ENCODE measurements at regions not wholly inside any gene's neighbourhood (a gene's known extent, or its start where the extent isn't known, plus 50 kb on each side); places are given as distances from the start of the nearest gene placed in this dataset.
"Not testable (repeated sequence)": the region's sequence is repeated elsewhere in the genome, so short reads cannot be mapped to it uniquely, and the experiment has no call there.

DNA sequence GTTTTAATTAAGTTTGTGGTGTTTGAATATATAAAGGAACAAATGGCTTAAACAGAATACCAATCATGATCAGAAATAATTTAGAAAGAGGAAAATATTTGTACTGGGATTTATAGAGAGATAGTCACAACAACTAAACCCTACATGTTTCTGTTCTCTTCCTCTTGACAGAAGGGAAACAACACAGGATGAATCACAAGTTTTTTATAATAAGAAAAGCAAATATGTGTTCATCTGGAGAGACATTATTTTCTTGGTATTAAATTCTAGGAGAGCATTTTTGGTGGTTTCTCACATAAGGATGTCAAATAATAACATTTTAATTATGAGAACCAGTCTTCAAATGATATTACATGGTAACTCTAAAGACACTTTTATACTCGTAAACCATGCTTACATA lies 232.9 kb upstream of the PKP2 start:
- no peak for TF ChIP-seq EP300 (IDR thresholded peaks at IDR 0.05)
- no peak for TF ChIP-seq CTCF (IDR thresholded peaks at IDR 0.05)
- TF ChIP-seq POLR2AphosphoS5 (IDR thresholded peaks at IDR 0.05), result no peak
- TF ChIP-seq POLR2A (IDR thresholded peaks at IDR 0.05), result no peak
- Histone ChIP-seq H3K4me3 (no peak overlapping the region), H3K27me3 (no peaks in the 10 kb centered on the region), H3K4me1 (no peaks in the 10 kb centered on the region), H3K9me3 (no peaks in the 10 kb centered on the region), H3K36me3 (no peaks in the 10 kb centered on the region), H3K27ac (no peak overlapping the region)
- DNase-seq (ENCODE audit: low spot score in 2 of 2), result no peak
- WGBS, result 61% methylated on average over 1 of the region's 1 CpG

- H3K4me3 ChIP-seq, result no peak overlapping the region
- H3K27ac ChIP-seq, result no peak overlapping the region
- H3K9me3 ChIP-seq, result no peaks in the 10 kb centered on the region
- TF ChIP-seq POLR2AphosphoS5 (IDR thresholded peaks at IDR 0.05) (no peak), POLR2A (IDR thresholded peaks at IDR 0.05) (no peak), EP300 (IDR thresholded peaks at IDR 0.05) (no peak), CTCF (IDR thresholded peaks at IDR 0.05) (no peak)
- DNase-seq (ENCODE audit: low spot score in 2 of 2), result no peak
- no peaks in the 10 kb centered on the region for H3K36me3 ChIP-seq
- H3K4me1 ChIP-seq, result no peaks in the 10 kb centered on the region
- H3K27me3 ChIP-seq, result no peaks in the 10 kb centered on the region
Observed at GRCh38 chr12:33125755-33126154, 229.2 kb upstream of the PKP2 start.

DNA sequence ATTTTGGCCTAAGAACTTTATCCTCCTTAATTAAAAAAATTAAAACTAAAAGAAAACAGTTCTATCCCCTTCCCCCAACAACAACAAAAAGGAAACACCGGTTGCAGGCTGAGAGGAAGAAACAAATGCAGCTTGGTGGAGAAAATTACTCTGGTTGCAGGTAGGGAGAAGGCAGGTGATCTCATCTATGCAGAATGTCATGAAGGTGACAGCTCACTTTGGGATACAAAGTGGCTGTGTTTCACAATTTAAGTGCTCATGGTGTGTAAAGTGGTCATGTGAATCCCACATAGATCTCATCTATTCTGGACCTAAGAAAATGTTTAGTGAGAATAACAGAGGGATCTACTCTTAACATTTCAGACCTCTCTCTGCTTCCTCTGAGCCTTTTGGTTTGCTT lies 219.7 kb upstream of the PKP2 start:
- H3K36me3 ChIP-seq, result no peaks in the 10 kb centered on the region
- H3K27me3 ChIP-seq, result no peaks in the 10 kb centered on the region

GRCh38 chr12:33115716-33116115 lies 219.1 kb upstream of the PKP2 start:
- WGBS, result 55% methylated on average over 2 of the region's 2 CpGs
- Histone ChIP-seq H3K27ac (no peak overlapping the region), H3K9me3 (no peaks in the 10 kb centered on the region), H3K36me3 (no peaks in the 10 kb centered on the region), H3K4me1 (no peaks in the 10 kb centered on the region), H3K4me3 (no peak overlapping the region), H3K27me3 (no peaks in the 10 kb centered on the region)
- no peak for DNase-seq (ENCODE audit: low spot score in 2 of 2)
- no peak for TF ChIP-seq POLR2A (IDR thresholded peaks at IDR 0.05)
- no peak for TF ChIP-seq POLR2AphosphoS5 (IDR thresholded peaks at IDR 0.05)
- TF ChIP-seq CTCF (IDR thresholded peaks at IDR 0.05), result no peak
- TF ChIP-seq EP300 (IDR thresholded peaks at IDR 0.05), result no peak

More for the DNA sequence above, 219.7 kb upstream of the PKP2 start:
- Histone ChIP-seq H3K27ac (no peak overlapping the region), H3K9me3 (no peaks in the 10 kb centered on the region), H3K4me1 (no peaks in the 10 kb centered on the region), H3K4me3 (no peak overlapping the region)
- WGBS, result 58% methylated on average over 1 of the region's 1 CpG
- TF ChIP-seq POLR2A (IDR thresholded peaks at IDR 0.05) (no peak), POLR2AphosphoS5 (IDR thresholded peaks at IDR 0.05) (no peak), EP300 (IDR thresholded peaks at IDR 0.05) (no peak), CTCF (IDR thresholded peaks at IDR 0.05) (no peak)
- DNase-seq (ENCODE audit: low spot score in 2 of 2), result no peak

- Histone ChIP-seq H3K27me3 (no peaks in the 10 kb centered on the region), H3K36me3 (no peaks in the 10 kb centered on the region), H3K9me3 (no peaks in the 10 kb centered on the region), H3K27ac (no peak overlapping the region), H3K4me1 (no peaks in the 10 kb centered on the region), H3K4me3 (no peak overlapping the region)
- TF ChIP-seq EP300 (IDR thresholded peaks at IDR 0.05), result no peak
- no peak for TF ChIP-seq POLR2A (IDR thresholded peaks at IDR 0.05)
- no peak for TF ChIP-seq POLR2AphosphoS5 (IDR thresholded peaks at IDR 0.05)
- TF ChIP-seq CTCF (IDR thresholded peaks at IDR 0.05), result no peak
- 57% methylated on average over 6 of the region's 6 CpGs for WGBS
- DNase-seq (ENCODE audit: low spot score in 2 of 2), result no peak
Observed at GRCh38 chr12:33111850-33112249, 215.3 kb upstream of the PKP2 start.

DNA sequence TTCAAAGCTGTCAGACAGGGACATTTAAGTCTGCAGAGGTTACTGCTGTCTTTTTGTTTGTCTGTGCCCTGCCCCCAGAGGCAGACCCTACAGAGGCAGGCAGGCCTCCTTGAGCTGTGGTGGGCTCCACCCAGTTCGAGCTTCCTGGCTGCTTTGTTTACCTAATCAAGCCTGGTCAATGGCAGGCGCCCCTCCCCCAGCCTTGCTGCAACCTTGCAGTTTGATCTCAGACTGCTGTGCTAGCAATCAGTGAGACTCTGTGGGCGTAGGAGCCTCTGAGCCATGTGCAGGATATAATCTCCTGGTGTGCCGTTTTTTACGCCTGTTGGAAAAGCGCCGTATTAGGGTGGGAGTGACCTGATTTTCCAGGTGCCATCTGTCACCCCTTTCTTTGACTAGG lies 211.2 kb upstream of the PKP2 start:
- 93% methylated on average over 5 of the region's 7 CpGs for WGBS
- H3K9me3 ChIP-seq; DNase-seq (ENCODE audit: low spot score in 2 of 2); H3K36me3 ChIP-seq; H3K27me3 ChIP-seq; H3K27ac ChIP-seq; H3K4me3 ChIP-seq; H3K4me1 ChIP-seq: not testable (repeated sequence)

Measured in suprapubic skin (tissue), 4 donors.